Fibroblast of the aortic adventitia (primary cell): ENCODE measurements at regions not wholly inside any gene's neighbourhood (a gene's known extent, or its start where the extent isn't known, plus 50 kb on each side); places are given as distances from the start of the nearest gene placed in this dataset.

Source experiments
- DNase-seq: peaks from one replicate; pipeline ENCODE4 v3.0.0-alpha.2; 2010; ENCODE audit warnings: low read depth
- H3K4me3 ChIP-seq: 2 replicates; pipeline ENCODE4 v1.5.1; 2011; ENCODE audit warnings: low read depth, mild to moderate bottlenecking, control low read depth, low read length, moderate library complexity
- TF ChIP-seq, protein P1 (sequence below): IDR thresholded peaks from 2 replicates; pipeline ENCODE4 v1.5.1; 2011; ENCODE audit warnings: mild to moderate bottlenecking, low read length, control low read depth, inconsistent platforms; ENCODE audit not compliant: insufficient read depth

DNA sequence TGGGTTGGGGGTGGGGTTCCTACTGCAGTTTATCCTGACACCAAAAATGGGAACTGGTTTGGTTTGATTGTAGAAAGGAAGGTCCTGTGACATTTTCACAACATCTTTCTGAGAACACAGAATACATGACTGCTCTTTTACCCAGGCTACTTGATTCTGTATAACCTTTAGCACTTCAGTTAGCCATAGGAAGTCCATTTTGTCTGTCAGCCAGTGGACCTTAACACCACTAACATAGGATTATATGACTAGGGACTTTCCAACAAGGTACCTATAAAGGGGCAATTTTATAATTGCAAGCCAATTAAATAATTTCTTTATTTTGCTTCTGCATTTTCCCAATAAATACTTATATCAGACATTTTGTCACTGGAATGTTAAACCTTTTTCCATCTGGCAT is 489.2 kb upstream of the MIS18BP1 start:
- TF ChIP-seq, protein P1, sequence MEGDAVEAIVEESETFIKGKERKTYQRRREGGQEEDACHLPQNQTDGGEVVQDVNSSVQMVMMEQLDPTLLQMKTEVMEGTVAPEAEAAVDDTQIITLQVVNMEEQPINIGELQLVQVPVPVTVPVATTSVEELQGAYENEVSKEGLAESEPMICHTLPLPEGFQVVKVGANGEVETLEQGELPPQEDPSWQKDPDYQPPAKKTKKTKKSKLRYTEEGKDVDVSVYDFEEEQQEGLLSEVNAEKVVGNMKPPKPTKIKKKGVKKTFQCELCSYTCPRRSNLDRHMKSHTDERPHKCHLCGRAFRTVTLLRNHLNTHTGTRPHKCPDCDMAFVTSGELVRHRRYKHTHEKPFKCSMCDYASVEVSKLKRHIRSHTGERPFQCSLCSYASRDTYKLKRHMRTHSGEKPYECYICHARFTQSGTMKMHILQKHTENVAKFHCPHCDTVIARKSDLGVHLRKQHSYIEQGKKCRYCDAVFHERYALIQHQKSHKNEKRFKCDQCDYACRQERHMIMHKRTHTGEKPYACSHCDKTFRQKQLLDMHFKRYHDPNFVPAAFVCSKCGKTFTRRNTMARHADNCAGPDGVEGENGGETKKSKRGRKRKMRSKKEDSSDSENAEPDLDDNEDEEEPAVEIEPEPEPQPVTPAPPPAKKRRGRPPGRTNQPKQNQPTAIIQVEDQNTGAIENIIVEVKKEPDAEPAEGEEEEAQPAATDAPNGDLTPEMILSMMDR: no peak
- H3K4me3 ChIP-seq: no peak overlapping the region
- DNase-seq: no peak

DNA sequence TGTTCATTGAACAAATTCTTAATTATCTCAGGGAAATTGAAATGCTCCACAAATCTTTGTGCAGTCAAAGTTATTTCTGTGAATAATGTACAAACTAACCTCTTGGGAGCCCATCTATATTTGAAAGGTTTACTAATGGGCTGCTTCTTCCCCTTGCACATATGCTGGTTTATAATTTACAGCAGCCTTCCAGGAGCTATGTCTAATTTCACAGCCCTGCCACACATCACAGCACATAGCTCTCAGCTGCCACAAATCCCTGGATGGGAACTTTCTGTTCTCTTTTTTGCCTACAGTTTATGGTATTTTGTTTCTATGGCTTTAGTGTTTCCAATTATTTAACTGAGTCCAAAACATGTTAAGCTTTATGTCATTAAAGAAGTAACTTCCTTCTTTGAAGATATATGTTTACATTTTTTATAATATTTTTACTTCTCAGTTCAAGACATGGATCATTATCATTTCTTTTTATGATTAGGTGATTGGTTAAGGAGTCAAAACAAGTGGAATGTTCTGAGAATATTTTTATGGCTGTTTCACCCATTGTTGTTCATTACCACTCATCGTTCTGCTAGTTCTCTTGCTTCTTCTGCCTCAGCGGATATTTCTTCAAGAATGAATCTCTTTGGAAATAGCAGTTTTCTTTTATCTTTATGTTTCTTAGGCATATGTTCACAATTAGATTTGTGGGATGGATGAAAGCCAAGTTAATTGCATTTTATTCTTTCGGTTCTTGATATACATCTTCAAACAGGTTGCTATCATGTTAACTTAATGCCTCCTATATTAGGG is 475.6 kb upstream of the MIS18BP1 start:
- TF ChIP-seq, protein P1: no peak
- DNase-seq: no peak
- H3K4me3 ChIP-seq: no peak overlapping the region

DNA sequence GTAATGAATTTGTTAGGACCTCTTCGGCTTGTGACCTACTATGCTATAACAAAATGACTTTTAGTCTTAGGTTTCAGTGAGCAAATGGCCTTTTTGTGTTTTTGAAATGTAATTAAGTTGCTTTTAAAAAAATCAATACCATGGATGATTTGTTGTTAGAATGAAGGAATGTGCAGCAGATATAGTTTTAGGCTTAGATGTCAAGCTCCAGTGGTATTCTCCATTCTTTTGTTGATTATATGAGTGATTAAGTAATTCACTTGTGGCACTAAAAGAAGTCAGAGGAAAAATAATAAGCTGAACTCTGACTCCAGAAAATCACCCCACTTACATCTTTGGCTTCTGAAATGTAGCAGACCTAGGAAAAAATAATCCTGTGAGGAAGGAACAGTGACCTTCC is 474.1 kb upstream of the MIS18BP1 start:
- TF ChIP-seq, protein P1: no peak
- no peak overlapping the region for H3K4me3 ChIP-seq
- DNase-seq: no peak

DNA sequence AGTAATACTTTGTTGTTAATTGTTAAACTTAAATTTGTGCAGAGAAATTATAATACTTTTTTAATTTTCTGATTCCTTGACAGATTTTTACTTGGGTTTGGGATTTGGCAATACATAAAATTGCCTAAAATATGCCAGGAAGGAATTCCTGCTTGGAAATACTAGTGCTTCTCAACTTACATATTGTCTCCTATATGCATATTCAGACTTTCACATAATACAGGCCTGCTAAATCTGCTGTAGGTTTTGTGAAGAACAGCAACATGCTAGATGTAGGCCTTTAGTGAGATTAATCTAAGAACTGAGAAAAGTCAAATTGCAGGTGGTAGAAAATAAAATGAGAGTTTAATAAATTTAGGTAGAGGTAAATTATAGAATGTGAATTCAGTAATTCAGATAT is 468.5 kb upstream of the MIS18BP1 start:
- TF ChIP-seq, protein P1: no peak
- no peak for DNase-seq
- H3K4me3 ChIP-seq: no peak overlapping the region

DNA sequence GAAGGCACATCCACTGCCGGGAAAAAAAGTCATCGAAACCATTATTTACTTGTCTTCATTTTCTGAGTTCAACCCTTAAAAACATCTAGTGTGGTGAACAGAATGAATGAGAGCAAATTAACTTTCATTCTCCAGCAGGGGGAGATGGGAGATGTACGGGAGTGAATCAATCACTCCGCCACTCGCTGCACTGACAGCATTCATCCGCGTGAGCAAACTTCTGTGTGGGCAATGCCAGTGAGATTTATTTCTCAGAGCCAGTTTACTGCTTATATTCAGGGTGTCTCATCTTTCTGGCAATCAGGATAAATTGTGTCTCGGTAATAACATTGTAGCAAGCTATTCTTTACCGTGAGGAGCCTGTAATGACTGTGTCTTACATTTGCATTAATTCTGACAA is 463.6 kb upstream of the MIS18BP1 start:
- TF ChIP-seq, protein P1: no peak
- DNase-seq: no peak
- no peak overlapping the region for H3K4me3 ChIP-seq

DNA sequence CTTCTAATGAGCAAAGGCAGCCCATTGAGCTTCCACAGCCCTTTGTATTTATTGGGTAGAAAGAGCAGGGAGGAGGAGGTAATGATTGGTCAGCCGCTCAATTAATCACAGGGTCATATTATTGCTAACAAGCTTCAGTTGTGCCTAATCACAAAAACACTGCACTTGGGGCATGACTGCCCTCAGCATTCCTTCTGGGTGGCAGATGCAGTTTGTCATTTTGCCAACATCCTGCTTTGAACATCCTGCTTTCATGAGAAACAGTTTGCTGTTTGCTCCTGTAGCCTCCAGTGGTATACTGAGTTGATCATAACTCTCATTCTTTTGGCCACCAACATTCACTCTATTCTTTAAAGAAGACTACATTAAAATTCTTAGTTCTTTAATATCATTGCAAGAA is 462.9 kb upstream of the MIS18BP1 start:
- TF ChIP-seq, protein P1: no peak
- no peak for DNase-seq
- H3K4me3 ChIP-seq: no peak overlapping the region

DNA sequence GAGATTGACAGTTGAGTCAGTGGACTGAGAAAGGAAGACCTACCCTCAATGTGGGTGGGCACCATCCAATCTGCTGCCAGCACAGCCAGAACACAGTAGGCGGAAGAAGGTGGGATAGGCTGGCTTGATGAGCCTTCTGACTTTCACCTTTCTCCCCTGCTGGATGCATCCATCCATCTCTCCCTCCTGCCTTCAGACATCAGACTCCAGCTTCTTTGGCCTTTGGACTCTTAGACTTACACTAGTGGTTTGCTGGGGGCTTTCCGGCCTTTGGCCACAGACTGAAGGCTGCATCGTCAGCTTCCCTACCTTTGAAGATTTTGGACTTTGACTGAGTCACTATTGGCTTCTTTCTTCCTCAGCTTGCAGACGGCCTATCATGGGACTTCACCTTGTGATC is 456.5 kb upstream of the MIS18BP1 start:
- TF ChIP-seq, protein P1: no peak
- H3K4me3 ChIP-seq: no peak overlapping the region
- no peak for DNase-seq
